Panc1 (cell line): ENCODE measurements at regions not wholly inside any gene's neighbourhood (a gene's known extent, or its start where the extent isn't known, plus 50 kb on each side); places are given as distances from the start of the nearest gene placed in this dataset.

ENCODE experiments used
- ATAC-seq: fragments of 200-7000 bp; cut with Tn5 transposase; 2 replicates; pipeline ENCODE4 v1.9.1; 2020; ENCODE audit warnings: mild to moderate bottlenecking, moderate library complexity
- BruUV-seq: library from RNA; stranded (reverse); fragments of 400-500 nt; replicated peaks from 2 replicates; lab custom pipeline; 2021; lab: Mats Ljungman, UMichigan
- CTCF ChIA-PET: fragments of 300-600 bp; sonication (Branson Sonifier 250); formaldehyde crosslinking; loops from one replicate; lab custom pipeline; 2022; ENCODE audit warnings: antibody characterized with exemption; lab: Charles Lee
- POLR2A ChIA-PET: fragments of 300-600 bp; sonication (Branson Sonifier 250); formaldehyde crosslinking; loops from one replicate; lab custom pipeline; 2022; ENCODE audit warnings: antibody characterized with exemption; lab: Charles Lee
- DNase-seq: peaks from one replicate; pipeline ENCODE4 v3.0.0-alpha.2; 2010; ENCODE audit warnings: low read depth, low spot score
- H3K27ac ChIP-seq: 2 replicates; pipeline ENCODE4 v1.5.1; 2011; ENCODE audit warnings: mild to moderate bottlenecking, low read length, inconsistent platforms
- H3K27me3 ChIP-seq: fragments of 200-500 bp; sonication (Bioruptor generic); 2 replicates; pipeline ENCODE4 v1.6.0; 2014; ENCODE audit warnings: low read length, inconsistent platforms; ENCODE audit not compliant: control insufficient read depth, insufficient read depth
- H3K36me3 ChIP-seq: fragments of 200-500 bp; sonication (Bioruptor generic); 2 replicates; pipeline ENCODE4 v1.5.1; 2014; ENCODE audit warnings: inconsistent platforms, mild to moderate bottlenecking, low read length, moderate library complexity; ENCODE audit not compliant: control insufficient read depth, insufficient read depth
- H3K4me1 ChIP-seq: 2 replicates; pipeline ENCODE4 v1.5.1; 2011; ENCODE audit warnings: inconsistent platforms, mild to moderate bottlenecking, low read length, moderate library complexity; ENCODE audit not compliant: control insufficient read depth, insufficient read depth
- H3K4me3 ChIP-seq, 2 experiments: 2 replicates each; pipeline ENCODE4 v1.5.1; 2011 to 2012; ENCODE audit warnings: low read depth in 2 of 2, low read length in 2 of 2, mild to moderate bottlenecking in 2 of 2, inconsistent platforms in 1 of 2, moderate library complexity in 1 of 2
- H3K9me3 ChIP-seq: fragments of 200-500 bp; sonication (Bioruptor generic); 2 replicates; pipeline ENCODE4 v1.5.1; 2014; ENCODE audit warnings: low read depth, mild to moderate bottlenecking, inconsistent platforms, low read length, moderate library complexity; ENCODE audit not compliant: control insufficient read depth, insufficient read depth
- CTCF ChIP-seq: fragments of 450-650 bp; IDR thresholded peaks from 2 replicates; pipeline ENCODE4 v1.5.1; 2017; ENCODE audit warnings: mild to moderate bottlenecking
- POLR2AphosphoS5 ChIP-seq: IDR thresholded peaks from 2 replicates; pipeline ENCODE4 v1.6.1; 2012; ENCODE audit warnings: mild to moderate bottlenecking, low read depth, low read length, moderate library complexity
- REST ChIP-seq, 2 experiments: IDR thresholded peaks; 2 replicates each; pipeline ENCODE4 v1.6.1; 2011 to 2012; ENCODE audit warnings: low read depth in 2 of 2, control low read depth in 1 of 2, low read length in 1 of 2, mild to moderate bottlenecking in 1 of 2, moderate library complexity in 1 of 2; ENCODE audit not compliant: insufficient read depth in 1 of 2
- SIN3A ChIP-seq: IDR thresholded peaks from 2 replicates; pipeline ENCODE4 v1.6.1; 2012; ENCODE audit warnings: low read depth, mild to moderate bottlenecking, low read length, moderate library complexity, borderline replicate concordance; ENCODE audit not compliant: insufficient read depth
- TCF7L2 ChIP-seq: IDR thresholded peaks from 2 replicates; pipeline ENCODE4 v1.6.1; 2011; ENCODE audit warnings: mild to moderate bottlenecking, low read depth, low read length, inconsistent platforms
- in situ Hi-C: cut with HindIII; loops from 2 replicates; pipeline ENCODE4 v1.10.0; 2016; ENCODE audit warnings: low sequenced_read_pairs, low pct_unique_long_range_greater_than_20kb
- intact Hi-C: fragments of 100-400 bp; cut with micrococcal nuclease; formaldehyde crosslinking; loops from one replicate; pipeline ENCODE4 v1.10.0; 2022; ENCODE audit not compliant: unreplicated experiment

- CTCF ChIA-PET, result no interaction called here
- no peak overlapping the region for H3K4me3 ChIP-seq
- no peak for TF ChIP-seq TCF7L2
- no peak for TF ChIP-seq SIN3A
- TF ChIP-seq CTCF, result no peak
- no peak for TF ChIP-seq POLR2AphosphoS5
- TF ChIP-seq REST (IDR thresholded peaks at IDR 0.05; ENCODE audit: insufficient read depth in 1 of 2, low read depth in 2 of 2, low read length in 1 of 2), result no peak
- no peaks in the 10 kb centered on the region for H3K9me3 ChIP-seq
- no TSS peak for BruUV-seq
- H3K36me3 ChIP-seq, result no peaks in the 10 kb centered on the region
- H3K27ac ChIP-seq, result no peak overlapping the region
- intact Hi-C loops, result no loop called here
- ATAC-seq (no peak), DNase-seq (no peak)
- in situ Hi-C loops, result no loop called here
- H3K4me1 ChIP-seq, result no peaks in the 10 kb centered on the region
- POLR2A ChIA-PET, result no interaction called here
- no peaks in the 10 kb centered on the region for H3K27me3 ChIP-seq
These were observed 94.3 kb upstream of the ATXN3L start for GRCh38 chrX:13414006-13414647.

- H3K36me3 ChIP-seq, result no peaks in the 10 kb centered on the region
- no peak overlapping the region for H3K4me3 ChIP-seq
- CTCF ChIA-PET, result no interaction called here
- in situ Hi-C loops, result no loop called here
- ATAC-seq, result no peak
- no TSS peak for BruUV-seq
- H3K4me1 ChIP-seq, result no peaks in the 10 kb centered on the region
- POLR2A ChIA-PET, result interaction anchor here (0.7 kb wide), 1 partner anchor 11 kb away, joined by 4 read pairs; no protein-coding TSS in a partner anchor
- H3K27me3 ChIP-seq, result no peaks in the 10 kb centered on the region
- H3K27ac ChIP-seq, result no peak overlapping the region
- TF ChIP-seq REST (IDR thresholded peaks at IDR 0.05; ENCODE audit: insufficient read depth in 1 of 2, low read depth in 2 of 2, low read length in 1 of 2) (no peak), SIN3A (no peak), POLR2AphosphoS5 (no peak), TCF7L2 (no peak), CTCF (no peak)
- intact Hi-C loops, result no loop called here
- no peaks in the 10 kb centered on the region for H3K9me3 ChIP-seq
- no peak for DNase-seq
These were observed 92.4 kb upstream of the ATXN3L start for GRCh38 chrX:13412208-13412600.
